ENCODE measurements at regions not wholly inside any gene's neighbourhood (a gene's known extent, or its start where the extent isn't known, plus 50 kb on each side); places are given as distances from the start of the nearest gene placed in this dataset.

DNA sequence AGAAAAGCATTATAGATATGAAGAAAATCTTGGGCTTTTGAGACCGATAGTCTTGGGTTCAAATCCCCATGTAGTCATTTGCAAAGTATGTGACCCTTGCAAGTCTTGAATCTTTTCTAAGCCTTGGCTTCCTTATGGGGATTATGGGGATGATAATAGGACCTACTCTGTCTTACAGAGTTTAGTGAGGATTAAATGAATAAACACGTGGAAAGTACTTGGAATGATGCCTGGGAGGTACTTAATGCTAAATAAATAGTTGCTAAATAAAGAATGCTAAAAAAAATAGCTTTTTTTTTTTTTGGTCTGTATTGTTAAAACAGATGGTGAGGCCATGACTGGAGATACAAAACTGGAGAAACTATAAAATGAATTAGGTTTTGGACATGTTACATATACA, 292.7 kb downstream of the GPAT3 start:
- TF ChIP-seq SP1 (IDR thresholded peaks at IDR 0.05): no peak
- no peak for TF ChIP-seq L3MBTL2 (conservative IDR thresholded peaks at IDR 0.05)
- no peak for TF ChIP-seq HDGF (IDR thresholded peaks at IDR 0.05; ENCODE audit: borderline replicate concordance)
- no peak for TF ChIP-seq SUZ12 (IDR thresholded peaks at IDR 0.05)
- no peak for TF ChIP-seq FOXM1 (IDR thresholded peaks at IDR 0.05; ENCODE audit: borderline replicate concordance)
- TF ChIP-seq LEF1 (IDR thresholded peaks at IDR 0.05; ENCODE audit: borderline replicate concordance): no peak
- TF ChIP-seq NFRKB (IDR thresholded peaks at IDR 0.05): no peak
- TF ChIP-seq ELF4 (IDR thresholded peaks at IDR 0.05): no peak
- TF ChIP-seq FOXK2 (IDR thresholded peaks at IDR 0.05): no peak
- no peak for TF ChIP-seq TARDBP (IDR thresholded peaks at IDR 0.05)
- no peak for TF ChIP-seq ARNT (IDR thresholded peaks at IDR 0.05)
